Keratinocyte (primary cell): ENCODE measurements at regions not wholly inside any gene's neighbourhood (a gene's known extent, or its start where the extent isn't known, plus 50 kb on each side); places are given as distances from the start of the nearest gene placed in this dataset.

Experiments used
- CTCF ChIP-seq, 3 experiments: IDR thresholded peaks in 1 of 3; conservative IDR thresholded peaks in 1 of 3; optimal IDR thresholded peaks in 1 of 3; 2 replicates in 2 of 3; 3 replicates in 1 of 3; pipeline versions ENCODE3 to v1.5.1; 2011; ENCODE audit warnings: low read length in 3 of 3, mild to moderate bottlenecking in 3 of 3, moderate library complexity in 2 of 3, control low read depth in 1 of 3, inconsistent platforms in 1 of 3; ENCODE audit not compliant: insufficient read depth in 2 of 3; ENCODE audit errors: extremely low read depth in 1 of 3
- EZH2 ChIP-seq: IDR thresholded peaks from one replicate; pipeline ENCODE4 v1.6.1; 2012; ENCODE audit warnings: inconsistent platforms, mild to moderate bottlenecking, low read length, moderate library complexity

GRCh38 chr6:103122766-103123601 lies 1729.5 kb downstream of the GRIK2 start:
- peak; percentile 45 to 78 (median 64) for TF ChIP-seq CTCF (optimal IDR thresholded peaks at IDR 0.05 in 1 of 3, IDR thresholded peaks at IDR 0.05 in 1 of 3, conservative IDR thresholded peaks at IDR 0.05 in 1 of 3; ENCODE audit: extremely low read depth in 1 of 3, insufficient read depth in 2 of 3, low read length in 3 of 3)
- no peak for TF ChIP-seq EZH2
